A549 (cell line): ENCODE measurements at regions not wholly inside any gene's neighbourhood (a gene's known extent, or its start where the extent isn't known, plus 50 kb on each side); places are given as distances from the start of the nearest gene placed in this dataset.

Experiments used
- EP300 ChIP-seq, 2 experiments: fragments of >200 bp; sonication (Bioruptor Twin); formaldehyde crosslinking; IDR thresholded peaks; 2 replicates in 1 of 2; 3 replicates in 1 of 2; pipeline ENCODE4 v1.6.1; 2016 to 2017
- MAZ ChIP-seq: fragments of 150-350 bp; IDR thresholded peaks from 2 replicates; pipeline ENCODE4 v1.6.1; 2014; ENCODE audit warnings: antibody characterized with exemption, low read depth, low read length, borderline replicate concordance
- POLR2A ChIP-seq: IDR thresholded peaks from 2 replicates; pipeline ENCODE4 v1.6.1; 2012; ENCODE audit warnings: mild to moderate bottlenecking, low read length
- RAD21 ChIP-seq, 2 experiments: fragments of >200 bp in 1 of 2; sonication (Bioruptor Twin) in 1 of 2; formaldehyde crosslinking in 1 of 2; IDR thresholded peaks in 1 of 2; conservative IDR thresholded peaks in 1 of 2; 2 replicates in 1 of 2; 3 replicates in 1 of 2; pipeline ENCODE4 v1.6.1; 2012 to 2018; ENCODE audit warnings: inconsistent platforms in 1 of 2
- TF ChIP-seq, protein P1 (sequence below): fragments of >200 bp; sonication (Bioruptor Twin); formaldehyde crosslinking; IDR thresholded peaks from 3 replicates; pipeline ENCODE4 v1.5.1; 2016

DNA sequence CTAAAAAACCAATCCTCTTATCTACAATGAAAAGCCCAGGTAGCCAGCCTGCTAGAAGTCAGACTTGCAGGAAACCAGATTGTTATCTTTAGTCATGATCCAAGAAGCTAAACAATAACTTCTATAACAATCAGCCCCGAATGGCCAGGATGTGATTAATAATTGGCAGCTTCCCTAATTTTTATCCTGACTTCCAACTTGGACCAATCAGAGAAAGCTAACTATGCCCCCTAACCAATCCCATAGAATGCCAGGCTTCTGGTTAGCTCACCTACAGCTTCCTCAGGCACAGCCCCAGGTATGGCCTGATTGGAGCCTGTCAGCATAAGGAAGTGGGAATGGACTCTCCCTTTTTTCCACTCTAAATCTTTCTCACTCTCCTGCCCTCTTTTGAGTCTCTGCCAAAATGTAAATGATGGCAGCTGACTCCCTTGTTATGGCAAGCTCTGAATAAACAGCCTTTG lies 394.9 kb downstream of the DLEU7 start:
- TF ChIP-seq, protein P1, sequence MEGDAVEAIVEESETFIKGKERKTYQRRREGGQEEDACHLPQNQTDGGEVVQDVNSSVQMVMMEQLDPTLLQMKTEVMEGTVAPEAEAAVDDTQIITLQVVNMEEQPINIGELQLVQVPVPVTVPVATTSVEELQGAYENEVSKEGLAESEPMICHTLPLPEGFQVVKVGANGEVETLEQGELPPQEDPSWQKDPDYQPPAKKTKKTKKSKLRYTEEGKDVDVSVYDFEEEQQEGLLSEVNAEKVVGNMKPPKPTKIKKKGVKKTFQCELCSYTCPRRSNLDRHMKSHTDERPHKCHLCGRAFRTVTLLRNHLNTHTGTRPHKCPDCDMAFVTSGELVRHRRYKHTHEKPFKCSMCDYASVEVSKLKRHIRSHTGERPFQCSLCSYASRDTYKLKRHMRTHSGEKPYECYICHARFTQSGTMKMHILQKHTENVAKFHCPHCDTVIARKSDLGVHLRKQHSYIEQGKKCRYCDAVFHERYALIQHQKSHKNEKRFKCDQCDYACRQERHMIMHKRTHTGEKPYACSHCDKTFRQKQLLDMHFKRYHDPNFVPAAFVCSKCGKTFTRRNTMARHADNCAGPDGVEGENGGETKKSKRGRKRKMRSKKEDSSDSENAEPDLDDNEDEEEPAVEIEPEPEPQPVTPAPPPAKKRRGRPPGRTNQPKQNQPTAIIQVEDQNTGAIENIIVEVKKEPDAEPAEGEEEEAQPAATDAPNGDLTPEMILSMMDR: no peak
- TF ChIP-seq EP300 (IDR thresholded peaks at IDR 0.05): no peak
- TF ChIP-seq POLR2A: no peak
- no peak for TF ChIP-seq MAZ
- no peak for TF ChIP-seq RAD21 (conservative IDR thresholded peaks at IDR 0.05 in 1 of 2, IDR thresholded peaks at IDR 0.05 in 1 of 2)
